NB4 (cell line): ENCODE measurements at regions not wholly inside any gene's neighbourhood (a gene's known extent, or its start where the extent isn't known, plus 50 kb on each side); places are given as distances from the start of the nearest gene placed in this dataset.

Experiments used
- CTCF ChIP-seq: IDR thresholded peaks from one replicate; pipeline ENCODE4 v1.5.1; 2012; ENCODE audit warnings: low read depth, low read length
- MAX ChIP-seq: IDR thresholded peaks from 2 replicates; pipeline ENCODE4 v1.6.1; 2011; ENCODE audit warnings: low read depth, low read length
- MYC ChIP-seq: IDR thresholded peaks from 2 replicates; pipeline ENCODE4 v1.6.1; 2011; ENCODE audit warnings: low read depth, low read length
- POLR2A ChIP-seq: IDR thresholded peaks from 2 replicates; pipeline ENCODE4 v1.6.1; 2011; ENCODE audit warnings: mild to moderate bottlenecking; ENCODE audit not compliant: insufficient read length; ENCODE audit errors: extremely low read depth

- TF ChIP-seq POLR2A (no peak), CTCF (no peak), MYC (no peak), MAX (no peak)
Measured at GRCh38 chr6:154682633-154683125, 50.5 kb upstream of the SCAF8 start.
